ENCODE measurements at regions not wholly inside any gene's neighbourhood (a gene's known extent, or its start where the extent isn't known, plus 50 kb on each side); places are given as distances from the start of the nearest gene placed in this dataset.

GRCh38 chr6:81485395-81485794 is 267.1 kb downstream of the TENT5A start:
- POLR2A ChIA-PET (ENCODE audit: low non-redundant PET): no interaction called here
- CTCF ChIA-PET: no interaction called here
- no peak for DNase-seq (ENCODE audit: low spot score)
- no TSS peak for BruUV-seq (replicated peaks)
- no peak for TF ChIP-seq EZH2 (IDR thresholded peaks at IDR 0.05; ENCODE audit: borderline replicate concordance, low read depth, low read length, poor library complexity, severe bottlenecking)
- TF ChIP-seq CTCF (conservative IDR thresholded peaks at IDR 0.05; ENCODE audit: low read depth, low read length): no peak
- Histone ChIP-seq H3K4me1 (ENCODE audit: insufficient read depth, low read length, poor library complexity, severe bottlenecking) (no peaks in the 10 kb centered on the region), H3K36me3 (ENCODE audit: insufficient read depth, low read length, poor library complexity, severe bottlenecking) (no peaks in the 10 kb centered on the region), H3K9me3 (ENCODE audit: low read depth, low read length, poor library complexity, severe bottlenecking) (no peaks in the 10 kb centered on the region), H3K27ac (ENCODE audit: low read depth, low read length, poor library complexity, severe bottlenecking) (no peak overlapping the region), H3K27me3 (replicated peaks; ENCODE audit: insufficient read depth, low read depth, low read length, poor library complexity) (no peaks in the 10 kb centered on the region), H3K4me3 (ENCODE audit: low read depth, low read length, poor library complexity, severe bottlenecking) (no peak overlapping the region)
- intact Hi-C loops (cut with micrococcal nuclease; ENCODE audit: unreplicated experiment): no loop called here

- CTCF ChIA-PET: no interaction called here
- Histone ChIP-seq H3K27me3 (replicated peaks; ENCODE audit: insufficient read depth, low read depth, low read length, poor library complexity) (no peaks in the 10 kb centered on the region), H3K4me3 (ENCODE audit: low read depth, low read length, poor library complexity, severe bottlenecking) (no peak overlapping the region), H3K27ac (ENCODE audit: low read depth, low read length, poor library complexity, severe bottlenecking) (no peak overlapping the region), H3K9me3 (ENCODE audit: low read depth, low read length, poor library complexity, severe bottlenecking) (no peaks in the 10 kb centered on the region), H3K36me3 (ENCODE audit: insufficient read depth, low read length, poor library complexity, severe bottlenecking) (no peaks in the 10 kb centered on the region), H3K4me1 (ENCODE audit: insufficient read depth, low read length, poor library complexity, severe bottlenecking) (no peaks in the 10 kb centered on the region)
- DNase-seq (ENCODE audit: low spot score): no peak
- intact Hi-C loops (cut with micrococcal nuclease; ENCODE audit: unreplicated experiment): no loop called here
- POLR2A ChIA-PET (ENCODE audit: low non-redundant PET): no interaction called here
- TF ChIP-seq EZH2 (IDR thresholded peaks at IDR 0.05; ENCODE audit: borderline replicate concordance, low read depth, low read length, poor library complexity, severe bottlenecking): no peak
- BruUV-seq (replicated peaks): no TSS peak
These were observed 268.2 kb downstream of the TENT5A start for GRCh38 chr6:81484251-81484650.

- H3K36me3 ChIP-seq (ENCODE audit: insufficient read depth, low read length, poor library complexity, severe bottlenecking): no peaks in the 10 kb centered on the region
These were observed 272.3 kb downstream of the TENT5A start for GRCh38 chr6:81480139-81480538.

More at GRCh38 chr6:81480139-81480538, 272.3 kb downstream of the TENT5A start:
- no TSS peak for BruUV-seq (replicated peaks)
- Histone ChIP-seq H3K4me1 (ENCODE audit: insufficient read depth, low read length, poor library complexity, severe bottlenecking) (no peaks in the 10 kb centered on the region), H3K27ac (ENCODE audit: low read depth, low read length, poor library complexity, severe bottlenecking) (no peak overlapping the region), H3K27me3 (replicated peaks; ENCODE audit: insufficient read depth, low read depth, low read length, poor library complexity) (no peaks in the 10 kb centered on the region), H3K4me3 (ENCODE audit: low read depth, low read length, poor library complexity, severe bottlenecking) (no peak overlapping the region), H3K9me3 (ENCODE audit: low read depth, low read length, poor library complexity, severe bottlenecking) (no peaks in the 10 kb centered on the region)
- CTCF ChIA-PET: no interaction called here
- DNase-seq (ENCODE audit: low spot score): no peak
- TF ChIP-seq CTCF (conservative IDR thresholded peaks at IDR 0.05; ENCODE audit: low read depth, low read length): no peak
- TF ChIP-seq EZH2 (IDR thresholded peaks at IDR 0.05; ENCODE audit: borderline replicate concordance, low read depth, low read length, poor library complexity, severe bottlenecking): no peak
- POLR2A ChIA-PET (ENCODE audit: low non-redundant PET): no interaction called here
- intact Hi-C loops (cut with micrococcal nuclease; ENCODE audit: unreplicated experiment): no loop called here
